OCI-LY3 (cell line): ENCODE measurements at regions not wholly inside any gene's neighbourhood (a gene's known extent, or its start where the extent isn't known, plus 50 kb on each side); places are given as distances from the start of the nearest gene placed in this dataset.

Source experiments
- EZH2phosphoT487 ChIP-seq: fragments of 200-600 bp; shearing (Covaris generic); IDR thresholded peaks from 2 replicates; pipeline ENCODE4 v1.6.1; 2018; ENCODE audit warnings: antibody characterized with exemption, mixed run types, low read depth
- TF ChIP-seq, protein P1 (sequence below): fragments of 200-600, 300-600 bp; sonication (generic); IDR thresholded peaks from 2 replicates; pipeline ENCODE4 v1.5.1; 2014; ENCODE audit warnings: antibody characterized with exemption, low read length, low read depth

DNA sequence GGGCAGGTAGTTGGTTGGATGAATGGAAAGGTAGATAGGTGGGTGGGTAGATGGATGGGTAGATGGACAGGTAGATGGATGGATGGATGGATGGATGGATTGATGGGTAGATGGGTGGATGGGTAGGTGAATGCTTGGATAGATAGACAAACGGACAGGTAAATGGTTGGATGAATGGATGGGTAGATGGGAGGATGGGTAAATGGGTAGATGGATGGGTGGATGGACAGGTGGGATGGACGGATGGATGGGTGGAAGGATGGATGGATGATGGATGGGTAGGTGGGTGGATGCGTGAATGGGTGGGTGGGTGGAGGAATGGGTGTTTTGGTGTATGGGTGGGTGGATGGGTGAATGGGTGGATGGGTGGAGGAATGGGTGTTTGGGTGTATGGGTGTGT is 50.1 kb upstream of the ASAP2 start:
- TF ChIP-seq, protein P1, sequence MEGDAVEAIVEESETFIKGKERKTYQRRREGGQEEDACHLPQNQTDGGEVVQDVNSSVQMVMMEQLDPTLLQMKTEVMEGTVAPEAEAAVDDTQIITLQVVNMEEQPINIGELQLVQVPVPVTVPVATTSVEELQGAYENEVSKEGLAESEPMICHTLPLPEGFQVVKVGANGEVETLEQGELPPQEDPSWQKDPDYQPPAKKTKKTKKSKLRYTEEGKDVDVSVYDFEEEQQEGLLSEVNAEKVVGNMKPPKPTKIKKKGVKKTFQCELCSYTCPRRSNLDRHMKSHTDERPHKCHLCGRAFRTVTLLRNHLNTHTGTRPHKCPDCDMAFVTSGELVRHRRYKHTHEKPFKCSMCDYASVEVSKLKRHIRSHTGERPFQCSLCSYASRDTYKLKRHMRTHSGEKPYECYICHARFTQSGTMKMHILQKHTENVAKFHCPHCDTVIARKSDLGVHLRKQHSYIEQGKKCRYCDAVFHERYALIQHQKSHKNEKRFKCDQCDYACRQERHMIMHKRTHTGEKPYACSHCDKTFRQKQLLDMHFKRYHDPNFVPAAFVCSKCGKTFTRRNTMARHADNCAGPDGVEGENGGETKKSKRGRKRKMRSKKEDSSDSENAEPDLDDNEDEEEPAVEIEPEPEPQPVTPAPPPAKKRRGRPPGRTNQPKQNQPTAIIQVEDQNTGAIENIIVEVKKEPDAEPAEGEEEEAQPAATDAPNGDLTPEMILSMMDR = no peak
- TF ChIP-seq EZH2phosphoT487 = no peak
